Right atrium auricular region (tissue), 2 donors: ENCODE measurements at regions not wholly inside any gene's neighbourhood (a gene's known extent, or its start where the extent isn't known, plus 50 kb on each side); places are given as distances from the start of the nearest gene placed in this dataset.

Experiments used
- DNase-seq: peaks from one replicate; pipeline ENCODE4 v3.0.0-alpha.2; 2019; ENCODE audit warnings: low spot score
- H3K27ac ChIP-seq, 2 donors: fragments of 200-600 bp; sonication (generic); 1 replicate in 1 of 2; 2 replicates in 1 of 2; pipeline ENCODE4 v1.5.1; 2016 to 2019
- H3K27me3 ChIP-seq, 2 donors: fragments of 200-600 bp; sonication (generic); one replicate each; pipeline versions ENCODE4 v1.5.1 to v1.6.0; 2017 to 2019
- H3K36me3 ChIP-seq: fragments of 200-600 bp; sonication (generic); one replicate; pipeline ENCODE4 v1.5.1; 2016
- H3K4me1 ChIP-seq, 2 donors: fragments of 200-600 bp; sonication (generic); one replicate each; pipeline versions ENCODE4 v1.5.1 to v1.6.0; 2017 to 2019
- H3K4me3 ChIP-seq, 2 donors: fragments of 200-600 bp; sonication (generic); 1 replicate in 1 of 2; 2 replicates in 1 of 2; pipeline ENCODE4 v1.5.1; 2017 to 2019; ENCODE audit warnings: mild to moderate bottlenecking in 1 of 2, moderate library complexity in 1 of 2
- H3K9me3 ChIP-seq, 2 donors: fragments of 200-600 bp; sonication (generic); one replicate each; pipeline ENCODE4 v1.5.1; 2019
- TF ChIP-seq, protein P1 (sequence below), 2 donors: fragments of 200-600 bp; sonication (generic); IDR thresholded peaks; one replicate each; pipeline ENCODE4 v1.5.1; 2019; ENCODE audit warnings: antibody characterized with exemption in 2 of 2

DNA sequence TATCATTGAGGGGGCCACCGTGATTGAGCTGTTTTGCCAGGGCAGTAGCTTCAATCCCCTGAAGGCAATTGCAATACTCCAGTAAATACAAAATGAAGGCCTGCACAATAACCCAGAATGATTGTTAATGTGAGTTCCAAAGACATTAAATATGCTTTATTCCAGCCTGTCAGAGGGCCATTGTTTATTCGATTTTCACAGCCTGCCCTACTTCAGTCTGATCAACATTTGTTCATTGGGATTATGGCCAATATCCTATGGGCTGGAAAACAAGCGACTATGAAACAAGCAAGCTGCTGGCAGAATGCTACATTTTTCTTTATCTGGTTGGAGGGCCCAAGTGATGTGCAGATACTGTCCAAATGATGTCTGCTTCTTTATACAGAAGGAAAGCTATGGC, 543.1 kb downstream of the TLE1 start:
- Histone ChIP-seq H3K36me3 (no peaks in the 10 kb centered on the region), H3K4me3 (no peak overlapping the region), H3K27me3 (no peaks in the 10 kb centered on the region), H3K27ac (no peak overlapping the region), H3K4me1 (no peaks in the 10 kb centered on the region), H3K9me3 (peaks cover 0 to 14% of the 10 kb centered on the region in 2 donors)
- TF ChIP-seq, protein P1, sequence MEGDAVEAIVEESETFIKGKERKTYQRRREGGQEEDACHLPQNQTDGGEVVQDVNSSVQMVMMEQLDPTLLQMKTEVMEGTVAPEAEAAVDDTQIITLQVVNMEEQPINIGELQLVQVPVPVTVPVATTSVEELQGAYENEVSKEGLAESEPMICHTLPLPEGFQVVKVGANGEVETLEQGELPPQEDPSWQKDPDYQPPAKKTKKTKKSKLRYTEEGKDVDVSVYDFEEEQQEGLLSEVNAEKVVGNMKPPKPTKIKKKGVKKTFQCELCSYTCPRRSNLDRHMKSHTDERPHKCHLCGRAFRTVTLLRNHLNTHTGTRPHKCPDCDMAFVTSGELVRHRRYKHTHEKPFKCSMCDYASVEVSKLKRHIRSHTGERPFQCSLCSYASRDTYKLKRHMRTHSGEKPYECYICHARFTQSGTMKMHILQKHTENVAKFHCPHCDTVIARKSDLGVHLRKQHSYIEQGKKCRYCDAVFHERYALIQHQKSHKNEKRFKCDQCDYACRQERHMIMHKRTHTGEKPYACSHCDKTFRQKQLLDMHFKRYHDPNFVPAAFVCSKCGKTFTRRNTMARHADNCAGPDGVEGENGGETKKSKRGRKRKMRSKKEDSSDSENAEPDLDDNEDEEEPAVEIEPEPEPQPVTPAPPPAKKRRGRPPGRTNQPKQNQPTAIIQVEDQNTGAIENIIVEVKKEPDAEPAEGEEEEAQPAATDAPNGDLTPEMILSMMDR (IDR thresholded peaks at IDR 0.05): no peak
- no peak for DNase-seq

DNA sequence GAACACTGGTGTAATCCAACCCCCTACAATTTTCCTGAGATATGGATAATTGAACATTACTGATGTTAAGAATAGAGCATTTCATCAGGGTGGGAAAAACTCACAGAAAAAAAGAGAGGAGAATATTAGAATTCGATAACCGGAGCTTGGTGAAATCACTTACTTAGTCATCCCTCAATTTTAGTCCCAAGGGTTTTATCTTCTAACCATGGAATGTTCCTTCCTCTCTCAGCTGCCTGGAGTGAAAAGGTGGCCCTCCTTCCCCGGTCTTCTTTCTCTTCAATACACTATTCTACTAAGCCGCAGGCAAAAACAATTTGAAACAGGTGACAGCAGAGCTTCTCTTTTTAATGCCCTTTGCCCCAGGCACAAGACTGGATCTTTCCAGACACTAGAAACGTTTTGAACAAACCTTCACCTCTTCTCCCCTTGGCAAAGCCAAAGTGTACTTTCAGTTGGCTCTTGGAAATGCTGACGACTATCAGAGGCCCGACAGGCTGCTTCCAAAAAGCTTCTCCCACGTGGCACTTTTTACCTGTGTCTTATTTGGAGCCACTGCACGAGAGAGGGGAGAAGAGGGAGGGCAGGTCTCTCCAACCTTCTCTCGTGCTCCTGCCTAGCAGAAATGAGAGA, 543.9 kb downstream of the TLE1 start:
- Histone ChIP-seq H3K36me3 (no peaks in the 10 kb centered on the region), H3K4me1 (no peaks in the 10 kb centered on the region), H3K27me3 (no peaks in the 10 kb centered on the region), H3K9me3 (peaks cover 0 to 14% of the 10 kb centered on the region in 2 donors), H3K4me3 (no peak overlapping the region), H3K27ac (no peak overlapping the region)
- no peak for DNase-seq
- TF ChIP-seq, protein P1 (IDR thresholded peaks at IDR 0.05): no peak

DNA sequence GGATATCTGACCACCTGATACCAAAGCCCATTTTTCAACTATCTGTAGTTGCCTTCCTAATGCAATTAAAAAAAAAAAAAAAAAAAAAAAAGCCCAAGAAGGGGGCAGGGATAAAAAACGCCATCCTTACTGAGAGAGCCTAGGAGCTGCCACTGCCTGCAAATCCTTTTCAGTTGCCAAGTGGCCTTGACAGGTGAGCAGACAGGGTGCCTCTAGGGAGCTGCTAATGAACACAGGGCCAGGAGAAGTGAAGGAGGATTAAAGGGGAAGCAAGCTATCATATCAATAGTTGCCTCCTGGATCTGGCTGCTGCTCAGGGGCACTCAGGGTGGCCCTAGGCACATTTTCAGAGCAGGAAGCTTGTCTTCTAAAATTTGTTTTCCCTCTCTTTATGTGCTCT, 547.4 kb downstream of the TLE1 start:
- Histone ChIP-seq H3K9me3 (no peaks in the 10 kb centered on the region), H3K27me3 (no peaks in the 10 kb centered on the region), H3K4me3 (no peak overlapping the region), H3K27ac (no peak overlapping the region), H3K4me1 (no peaks in the 10 kb centered on the region), H3K36me3 (no peaks in the 10 kb centered on the region)
- TF ChIP-seq, protein P1 (IDR thresholded peaks at IDR 0.05): no peak
- no peak for DNase-seq

DNA sequence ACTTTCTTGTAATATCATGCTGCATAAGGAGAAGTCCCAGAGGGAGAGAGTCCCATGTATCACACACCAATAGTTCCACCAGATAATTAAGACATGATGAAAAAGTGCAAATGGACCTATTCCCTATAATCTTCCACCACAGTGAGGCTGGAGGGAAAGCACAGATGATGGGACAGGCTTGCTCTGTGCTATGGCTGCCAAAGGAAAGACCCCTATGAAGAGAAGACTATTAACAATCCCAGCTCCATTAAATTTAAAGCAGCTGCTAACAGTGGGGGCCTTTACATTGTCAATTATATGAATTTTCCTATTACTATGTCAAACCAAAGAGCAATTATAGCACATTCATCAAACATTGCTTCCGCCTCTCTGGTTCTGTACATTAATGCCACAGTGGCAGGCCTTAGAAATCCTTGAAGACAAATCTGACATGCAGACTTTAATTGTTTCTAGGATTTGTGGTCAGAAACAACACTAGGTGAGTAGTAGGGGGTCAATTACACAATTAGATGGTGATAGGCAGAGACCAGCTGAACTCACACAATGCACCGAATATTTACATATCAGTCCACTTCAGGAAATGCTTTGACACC, 551.3 kb downstream of the TLE1 start:
- Histone ChIP-seq H3K27me3 (no peaks in the 10 kb centered on the region), H3K4me1 (no peaks in the 10 kb centered on the region), H3K9me3 (no peaks in the 10 kb centered on the region), H3K27ac (no peak overlapping the region), H3K36me3 (no peaks in the 10 kb centered on the region), H3K4me3 (no peak overlapping the region)
- TF ChIP-seq, protein P1 (IDR thresholded peaks at IDR 0.05): no peak
- DNase-seq: no peak

DNA sequence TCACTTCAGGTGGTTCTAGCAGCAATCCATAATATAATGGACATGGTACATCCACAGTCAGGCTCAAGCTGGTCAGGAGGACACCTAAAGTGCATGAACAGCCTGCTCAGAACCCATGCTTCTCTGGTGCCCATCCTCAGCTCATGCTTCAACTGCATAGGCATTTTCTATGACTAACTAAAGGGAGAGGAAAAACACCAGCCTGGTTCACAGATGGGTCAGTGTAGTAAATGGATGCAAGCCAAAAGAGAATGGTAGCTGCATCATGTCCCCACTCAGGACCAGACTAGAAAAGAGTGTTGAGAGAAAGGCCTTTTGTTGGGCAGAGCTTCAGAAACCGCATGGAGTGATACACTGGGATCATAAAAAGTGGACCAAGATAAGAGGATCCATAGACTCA, 556.6 kb downstream of the TLE1 start:
- H3K27me3 ChIP-seq: no peaks in the 10 kb centered on the region
- H3K4me1 ChIP-seq: no peaks in the 10 kb centered on the region
- no peak for DNase-seq
- no peaks in the 10 kb centered on the region for H3K9me3 ChIP-seq
- no peak overlapping the region for H3K27ac ChIP-seq
- no peaks in the 10 kb centered on the region for H3K36me3 ChIP-seq
- no peak overlapping the region for H3K4me3 ChIP-seq
- TF ChIP-seq, protein P1 (IDR thresholded peaks at IDR 0.05): no peak

DNA sequence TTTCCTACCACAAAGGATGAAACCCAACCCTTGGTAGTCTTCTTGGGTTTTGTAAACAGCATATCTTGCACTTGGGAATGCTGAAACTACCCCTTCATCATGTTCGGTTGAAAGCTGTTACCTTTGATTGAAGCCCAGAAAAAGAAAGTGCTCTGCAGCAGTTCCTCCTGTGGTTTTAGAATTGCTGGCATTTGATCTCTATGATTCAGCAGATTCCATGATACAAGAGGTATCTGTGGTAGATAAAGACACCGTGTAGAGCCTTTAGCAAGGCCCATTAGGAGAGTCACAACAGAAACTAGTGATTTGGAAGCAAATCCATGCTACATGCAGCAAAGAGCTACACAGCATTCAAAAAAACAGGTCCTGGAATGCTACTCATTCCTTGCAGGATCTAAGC, 557.0 kb downstream of the TLE1 start:
- Histone ChIP-seq H3K4me3 (no peak overlapping the region), H3K27me3 (no peaks in the 10 kb centered on the region), H3K9me3 (no peaks in the 10 kb centered on the region), H3K27ac (no peak overlapping the region), H3K4me1 (no peaks in the 10 kb centered on the region), H3K36me3 (no peaks in the 10 kb centered on the region)
- TF ChIP-seq, protein P1 (IDR thresholded peaks at IDR 0.05): no peak
- DNase-seq: no peak
